ENCODE measurements at regions not wholly inside any gene's neighbourhood (a gene's known extent, or its start where the extent isn't known, plus 50 kb on each side); places are given as distances from the start of the nearest gene placed in this dataset.

GRCh38 chr13:59493436-59493965, 670.2 kb downstream of the DIAPH3 start:
- no CpG with 5 or more reads among the region's 1 CpG for WGBS (ENCODE audit: insufficient coverage)
- Histone ChIP-seq H3K27me3 (replicated peaks in 2 of 5; ENCODE audit: control insufficient read depth in 4 of 5, insufficient read depth in 5 of 5, low read length in 4 of 5) (peaks cover 0 to 1% (median 0%) of the 10 kb centered on the region in 5 experiments), H3K36me3 (ENCODE audit: control insufficient read depth in 4 of 4, insufficient read depth in 4 of 4, low read length in 3 of 4) (no peaks in the 10 kb centered on the region), H3K27ac (ENCODE audit: insufficient read depth in 1 of 2, low read depth in 1 of 2, low read length in 2 of 2, poor library complexity in 1 of 2, severe bottlenecking in 2 of 2) (no peak overlapping the region), H3K9me3 (ENCODE audit: control extremely low read depth in 1 of 5, control insufficient read depth in 4 of 5, insufficient read depth in 2 of 5, low read depth in 1 of 5, low read length in 4 of 5) (peaks cover 0 to 1% (median 0%) of the 10 kb centered on the region in 5 experiments), H3K4me1 (ENCODE audit: control extremely low read depth in 1 of 4, control insufficient read depth in 4 of 4, insufficient read depth in 4 of 4, low read length in 3 of 4) (no peaks in the 10 kb centered on the region), H3K4me3 (ENCODE audit: control insufficient read depth in 1 of 7, extremely low read depth in 1 of 7, insufficient read depth in 4 of 7, low read depth in 2 of 7, low read length in 6 of 7) (no peak overlapping the region)
- POLR2A ChIA-PET = no interaction called here
- DNase-seq = no peak
- CTCF ChIA-PET = no interaction called here

GRCh38 chr13:59494151-59494550, 669.6 kb downstream of the DIAPH3 start:
- no peak for DNase-seq
- H3K4me3 ChIP-seq (ENCODE audit: control insufficient read depth in 1 of 7, extremely low read depth in 1 of 7, insufficient read depth in 4 of 7, low read depth in 2 of 7, low read length in 6 of 7) = no peak overlapping the region

GRCh38 chr13:59494560-59494970, 669.2 kb downstream of the DIAPH3 start:
- ChIA-PET POLR2A (no interaction called here), CTCF (no interaction called here)
- Histone ChIP-seq H3K9me3 (ENCODE audit: control extremely low read depth in 1 of 5, control insufficient read depth in 4 of 5, insufficient read depth in 2 of 5, low read depth in 1 of 5, low read length in 4 of 5) (peaks cover 0 to 1% (median 0%) of the 10 kb centered on the region in 5 experiments), H3K4me1 (ENCODE audit: control extremely low read depth in 1 of 4, control insufficient read depth in 4 of 4, insufficient read depth in 4 of 4, low read length in 3 of 4) (no peaks in the 10 kb centered on the region), H3K27ac (ENCODE audit: insufficient read depth in 1 of 2, low read depth in 1 of 2, low read length in 2 of 2, poor library complexity in 1 of 2, severe bottlenecking in 2 of 2) (no peak overlapping the region), H3K36me3 (ENCODE audit: control insufficient read depth in 4 of 4, insufficient read depth in 4 of 4, low read length in 3 of 4) (no peaks in the 10 kb centered on the region), H3K27me3 (replicated peaks in 2 of 5; ENCODE audit: control insufficient read depth in 4 of 5, insufficient read depth in 5 of 5, low read length in 4 of 5) (peaks cover 0 to 1% (median 0%) of the 10 kb centered on the region in 5 experiments), H3K4me3 (ENCODE audit: control insufficient read depth in 1 of 7, extremely low read depth in 1 of 7, insufficient read depth in 4 of 7, low read depth in 2 of 7, low read length in 6 of 7) (no peak overlapping the region)
- DNase-seq = no peak
- WGBS (ENCODE audit: insufficient coverage) = 92% methylated on average over 4 of the region's 4 CpGs

More at GRCh38 chr13:59494151-59494550, 669.6 kb downstream of the DIAPH3 start:
- peaks cover 0 to 1% (median 0%) of the 10 kb centered on the region in 5 experiments for H3K9me3 ChIP-seq (ENCODE audit: control extremely low read depth in 1 of 5, control insufficient read depth in 4 of 5, insufficient read depth in 2 of 5, low read depth in 1 of 5, low read length in 4 of 5)
- H3K27me3 ChIP-seq (replicated peaks in 2 of 5; ENCODE audit: control insufficient read depth in 4 of 5, insufficient read depth in 5 of 5, low read length in 4 of 5) = peaks cover 0 to 1% (median 0%) of the 10 kb centered on the region in 5 experiments
- POLR2A ChIA-PET = no interaction called here
- CTCF ChIA-PET = no interaction called here
- no peaks in the 10 kb centered on the region for H3K36me3 ChIP-seq (ENCODE audit: control insufficient read depth in 4 of 4, insufficient read depth in 4 of 4, low read length in 3 of 4)
- H3K27ac ChIP-seq (ENCODE audit: insufficient read depth in 1 of 2, low read depth in 1 of 2, low read length in 2 of 2, poor library complexity in 1 of 2, severe bottlenecking in 2 of 2) = no peak overlapping the region
- H3K4me1 ChIP-seq (ENCODE audit: control extremely low read depth in 1 of 4, control insufficient read depth in 4 of 4, insufficient read depth in 4 of 4, low read length in 3 of 4) = no peaks in the 10 kb centered on the region

- Histone ChIP-seq H3K9me3 (ENCODE audit: control extremely low read depth in 1 of 5, control insufficient read depth in 4 of 5, insufficient read depth in 2 of 5, low read depth in 1 of 5, low read length in 4 of 5) (peaks cover 0 to 1% (median 0%) of the 10 kb centered on the region in 5 experiments), H3K27me3 (replicated peaks in 2 of 5; ENCODE audit: control insufficient read depth in 4 of 5, insufficient read depth in 5 of 5, low read length in 4 of 5) (no peaks in the 10 kb centered on the region), H3K27ac (ENCODE audit: insufficient read depth in 1 of 2, low read depth in 1 of 2, low read length in 2 of 2, poor library complexity in 1 of 2, severe bottlenecking in 2 of 2) (no peak overlapping the region), H3K4me3 (ENCODE audit: control insufficient read depth in 1 of 7, extremely low read depth in 1 of 7, insufficient read depth in 4 of 7, low read depth in 2 of 7, low read length in 6 of 7) (no peak overlapping the region), H3K4me1 (ENCODE audit: control extremely low read depth in 1 of 4, control insufficient read depth in 4 of 4, insufficient read depth in 4 of 4, low read length in 3 of 4) (no peaks in the 10 kb centered on the region), H3K36me3 (ENCODE audit: control insufficient read depth in 4 of 4, insufficient read depth in 4 of 4, low read length in 3 of 4) (no peaks in the 10 kb centered on the region)
- DNase-seq = no peak
- WGBS (ENCODE audit: insufficient coverage) = 100% methylated on average over 2 of the region's 4 CpGs
- ChIA-PET CTCF (no interaction called here), POLR2A (no interaction called here)
Observed at GRCh38 chr13:59495299-59495698, 668.4 kb downstream of the DIAPH3 start.

GRCh38 chr13:59495936-59496512, 667.7 kb downstream of the DIAPH3 start:
- CTCF ChIA-PET = no interaction called here
- POLR2A ChIA-PET = no interaction called here
- WGBS (ENCODE audit: insufficient coverage) = 93% methylated on average over 5 of the region's 7 CpGs

DNA sequence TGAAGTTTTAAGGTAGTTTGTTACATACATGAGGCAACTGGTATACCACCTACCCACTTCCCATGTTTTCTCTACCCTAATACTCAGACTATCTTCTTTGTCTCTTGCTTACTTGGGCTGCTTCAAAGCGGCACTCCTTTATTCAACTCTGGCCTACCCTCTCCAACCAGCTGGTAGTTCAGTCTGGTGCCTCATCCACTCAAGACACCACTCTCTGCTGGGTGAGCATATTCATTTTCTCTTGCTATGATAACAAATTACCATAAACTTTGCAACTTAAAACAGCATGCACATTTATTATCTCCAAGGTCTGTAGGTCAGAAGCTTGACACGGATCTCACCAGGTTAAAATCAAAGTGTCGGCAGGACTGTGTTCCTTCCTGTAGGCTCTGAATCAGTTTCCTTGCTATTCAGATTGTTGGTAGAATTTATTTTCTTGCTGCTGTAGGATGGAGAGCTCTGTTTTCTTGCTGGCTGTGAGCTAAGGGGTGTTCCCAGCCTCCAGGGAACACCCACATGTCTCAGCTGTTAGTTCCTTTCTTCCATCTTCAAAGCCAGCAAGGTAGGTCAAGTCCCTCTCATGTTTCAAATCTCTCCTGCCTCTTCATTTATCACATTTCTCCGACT, 666.0 kb downstream of the DIAPH3 start:
- POLR2A ChIA-PET = no interaction called here
- no peak overlapping the region for H3K27ac ChIP-seq (ENCODE audit: insufficient read depth in 1 of 2, low read depth in 1 of 2, low read length in 2 of 2, poor library complexity in 1 of 2, severe bottlenecking in 2 of 2)

More at GRCh38 chr13:59495936-59496512, 667.7 kb downstream of the DIAPH3 start:
- Histone ChIP-seq H3K36me3 (ENCODE audit: control insufficient read depth in 4 of 4, insufficient read depth in 4 of 4, low read length in 3 of 4) (no peaks in the 10 kb centered on the region), H3K27ac (ENCODE audit: insufficient read depth in 1 of 2, low read depth in 1 of 2, low read length in 2 of 2, poor library complexity in 1 of 2, severe bottlenecking in 2 of 2) (no peak overlapping the region), H3K27me3 (replicated peaks in 2 of 5; ENCODE audit: control insufficient read depth in 4 of 5, insufficient read depth in 5 of 5, low read length in 4 of 5) (no peaks in the 10 kb centered on the region), H3K9me3 (ENCODE audit: control extremely low read depth in 1 of 5, control insufficient read depth in 4 of 5, insufficient read depth in 2 of 5, low read depth in 1 of 5, low read length in 4 of 5) (peaks cover 0 to 1% (median 0%) of the 10 kb centered on the region in 5 experiments), H3K4me1 (ENCODE audit: control extremely low read depth in 1 of 4, control insufficient read depth in 4 of 4, insufficient read depth in 4 of 4, low read length in 3 of 4) (no peaks in the 10 kb centered on the region), H3K4me3 (ENCODE audit: control insufficient read depth in 1 of 7, extremely low read depth in 1 of 7, insufficient read depth in 4 of 7, low read depth in 2 of 7, low read length in 6 of 7) (no peak overlapping the region)
- DNase-seq = no peak

GRCh38 chr13:59501004-59501403, 662.7 kb downstream of the DIAPH3 start:
- Histone ChIP-seq H3K9me3 (ENCODE audit: control extremely low read depth in 1 of 5, control insufficient read depth in 4 of 5, insufficient read depth in 2 of 5, low read depth in 1 of 5, low read length in 4 of 5) (peaks cover 0 to 1% (median 0%) of the 10 kb centered on the region in 5 experiments), H3K4me1 (ENCODE audit: control extremely low read depth in 1 of 4, control insufficient read depth in 4 of 4, insufficient read depth in 4 of 4, low read length in 3 of 4) (no peaks in the 10 kb centered on the region), H3K36me3 (ENCODE audit: control insufficient read depth in 4 of 4, insufficient read depth in 4 of 4, low read length in 3 of 4) (no peaks in the 10 kb centered on the region), H3K4me3 (ENCODE audit: control insufficient read depth in 1 of 7, extremely low read depth in 1 of 7, insufficient read depth in 4 of 7, low read depth in 2 of 7, low read length in 6 of 7) (no peak overlapping the region), H3K27me3 (replicated peaks in 2 of 5; ENCODE audit: control insufficient read depth in 4 of 5, insufficient read depth in 5 of 5, low read length in 4 of 5) (no peaks in the 10 kb centered on the region), H3K27ac (ENCODE audit: insufficient read depth in 1 of 2, low read depth in 1 of 2, low read length in 2 of 2, poor library complexity in 1 of 2, severe bottlenecking in 2 of 2) (no peak overlapping the region)
- POLR2A ChIA-PET = no interaction called here
- CTCF ChIA-PET = no interaction called here
- WGBS (ENCODE audit: insufficient coverage) = 97% methylated on average over 4 of the region's 4 CpGs
- DNase-seq = no peak

More for the DNA sequence above, 666.0 kb downstream of the DIAPH3 start:
- WGBS (ENCODE audit: insufficient coverage) = 96% methylated on average over 3 of the region's 4 CpGs
- CTCF ChIA-PET = interaction anchor here (1.3 kb wide), 1 partner anchor 11 kb away, joined by 3 read pairs; no protein-coding TSS in a partner anchor
- H3K4me3 ChIP-seq (ENCODE audit: control insufficient read depth in 1 of 7, extremely low read depth in 1 of 7, insufficient read depth in 4 of 7, low read depth in 2 of 7, low read length in 6 of 7) = no peak overlapping the region
- H3K4me1 ChIP-seq (ENCODE audit: control extremely low read depth in 1 of 4, control insufficient read depth in 4 of 4, insufficient read depth in 4 of 4, low read length in 3 of 4) = no peaks in the 10 kb centered on the region
- no peaks in the 10 kb centered on the region for H3K36me3 ChIP-seq (ENCODE audit: control insufficient read depth in 4 of 4, insufficient read depth in 4 of 4, low read length in 3 of 4)
- H3K9me3 ChIP-seq (ENCODE audit: control extremely low read depth in 1 of 5, control insufficient read depth in 4 of 5, insufficient read depth in 2 of 5, low read depth in 1 of 5, low read length in 4 of 5) = peaks cover 0 to 1% (median 0%) of the 10 kb centered on the region in 5 experiments
- no peak for DNase-seq
- no peaks in the 10 kb centered on the region for H3K27me3 ChIP-seq (replicated peaks in 2 of 5; ENCODE audit: control insufficient read depth in 4 of 5, insufficient read depth in 5 of 5, low read length in 4 of 5)
